Gastrocnemius medialis (tissue), 4 donors: ENCODE measurements at regions not wholly inside any gene's neighbourhood (a gene's known extent, or its start where the extent isn't known, plus 50 kb on each side); places are given as distances from the start of the nearest gene placed in this dataset.

ENCODE experiments used
- POLR2A ChIP-seq, 2 donors: fragments of 450-650 bp; IDR thresholded peaks; one replicate each; pipeline ENCODE4 v1.6.1; 2017; ENCODE audit warnings: antibody characterized with exemption in 2 of 2, mild to moderate bottlenecking in 2 of 2, moderate library complexity in 2 of 2
- TF ChIP-seq, protein P1 (sequence below), 5 experiments: fragments of 450-650 bp in 3 of 5; fragments of 200-600 bp in 2 of 5; sonication (generic) in 2 of 5; IDR thresholded peaks in 4 of 5; conservative IDR thresholded peaks in 1 of 5; 1 replicate in 4 of 5; 2 replicates in 1 of 5; pipeline ENCODE4 v1.5.1; 2016 to 2019; ENCODE audit warnings: antibody characterized with exemption in 5 of 5, mild to moderate bottlenecking in 3 of 5, moderate library complexity in 3 of 5

DNA sequence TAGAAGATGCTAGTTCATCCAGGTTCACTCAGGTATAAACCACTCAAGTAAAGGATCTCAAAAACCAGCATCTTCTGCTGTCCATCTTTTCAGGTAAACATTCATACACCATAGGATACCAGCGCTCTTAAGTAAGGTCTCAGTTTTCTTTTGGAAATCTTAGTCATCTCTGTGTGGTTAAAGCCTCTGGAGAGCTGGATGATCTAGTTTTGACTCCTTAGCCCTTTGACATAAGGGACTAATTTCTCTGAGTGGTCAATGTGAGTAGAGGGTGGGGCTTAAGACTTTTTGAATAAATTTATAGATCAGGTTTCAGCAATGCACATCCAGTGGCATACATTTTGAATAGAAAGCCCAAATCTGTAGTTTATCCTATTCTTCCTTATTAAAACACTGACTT is 92.3 kb downstream of the CTH start:
- TF ChIP-seq, protein P1, sequence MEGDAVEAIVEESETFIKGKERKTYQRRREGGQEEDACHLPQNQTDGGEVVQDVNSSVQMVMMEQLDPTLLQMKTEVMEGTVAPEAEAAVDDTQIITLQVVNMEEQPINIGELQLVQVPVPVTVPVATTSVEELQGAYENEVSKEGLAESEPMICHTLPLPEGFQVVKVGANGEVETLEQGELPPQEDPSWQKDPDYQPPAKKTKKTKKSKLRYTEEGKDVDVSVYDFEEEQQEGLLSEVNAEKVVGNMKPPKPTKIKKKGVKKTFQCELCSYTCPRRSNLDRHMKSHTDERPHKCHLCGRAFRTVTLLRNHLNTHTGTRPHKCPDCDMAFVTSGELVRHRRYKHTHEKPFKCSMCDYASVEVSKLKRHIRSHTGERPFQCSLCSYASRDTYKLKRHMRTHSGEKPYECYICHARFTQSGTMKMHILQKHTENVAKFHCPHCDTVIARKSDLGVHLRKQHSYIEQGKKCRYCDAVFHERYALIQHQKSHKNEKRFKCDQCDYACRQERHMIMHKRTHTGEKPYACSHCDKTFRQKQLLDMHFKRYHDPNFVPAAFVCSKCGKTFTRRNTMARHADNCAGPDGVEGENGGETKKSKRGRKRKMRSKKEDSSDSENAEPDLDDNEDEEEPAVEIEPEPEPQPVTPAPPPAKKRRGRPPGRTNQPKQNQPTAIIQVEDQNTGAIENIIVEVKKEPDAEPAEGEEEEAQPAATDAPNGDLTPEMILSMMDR (IDR thresholded peaks at IDR 0.05 in 4 of 5, conservative IDR thresholded peaks at IDR 0.05 in 1 of 5) = no peak
- no peak for TF ChIP-seq POLR2A (IDR thresholded peaks at IDR 0.05)
